Central memory CD4-positive, alpha-beta T cell (primary cell): ENCODE measurements at regions not wholly inside any gene's neighbourhood (a gene's known extent, or its start where the extent isn't known, plus 50 kb on each side); places are given as distances from the start of the nearest gene placed in this dataset.

Experiments
- DNase-seq: peaks from one replicate; pipeline ENCODE4 v3.0.0; 2022

- DNase-seq: no peak
Observed at GRCh38 chr13:76651286-76651685, 234.9 kb downstream of the KCTD12 start.

GRCh38 chr13:76647550-76647949 lies 238.7 kb downstream of the KCTD12 start:
- DNase-seq: no peak

GRCh38 chr13:76646946-76647345 lies 239.3 kb downstream of the KCTD12 start:
- DNase-seq: no peak

GRCh38 chr13:76645632-76646031 lies 240.6 kb downstream of the KCTD12 start:
- no peak for DNase-seq

- DNase-seq: no peak
Observed at GRCh38 chr13:76644906-76645305, 241.3 kb downstream of the KCTD12 start.

GRCh38 chr13:76643596-76643995 lies 242.6 kb downstream of the KCTD12 start:
- DNase-seq: no peak

GRCh38 chr13:76641056-76641455 lies 245.1 kb downstream of the KCTD12 start:
- no peak for DNase-seq

GRCh38 chr13:76638882-76639281 lies 247.3 kb downstream of the KCTD12 start:
- no peak for DNase-seq

- no peak for DNase-seq
Observed at GRCh38 chr13:76638181-76638580, 248.0 kb downstream of the KCTD12 start.

- DNase-seq: no peak
Observed at GRCh38 chr13:76637641-76638141, 248.5 kb downstream of the KCTD12 start.

- DNase-seq: no peak
Observed at GRCh38 chr13:76636829-76637228, 249.4 kb downstream of the KCTD12 start.

- DNase-seq: no peak
Observed at GRCh38 chr13:76635232-76636230, 250.7 kb downstream of the KCTD12 start.

- DNase-seq: no peak
Observed at GRCh38 chr13:76634431-76635191, 251.6 kb downstream of the KCTD12 start.

GRCh38 chr13:76632401-76633044 lies 253.7 kb downstream of the KCTD12 start:
- no peak for DNase-seq

GRCh38 chr13:76630629-76631230 lies 255.5 kb downstream of the KCTD12 start:
- DNase-seq: no peak

- no peak for DNase-seq
Observed at GRCh38 chr13:76622315-76623040, 263.7 kb downstream of the KCTD12 start.

GRCh38 chr13:76621705-76622104 lies 264.5 kb downstream of the KCTD12 start:
- no peak for DNase-seq

- DNase-seq: no peak
Observed at GRCh38 chr13:76620036-76620435, 266.2 kb downstream of the KCTD12 start.

GRCh38 chr13:76619631-76620030 lies 266.6 kb downstream of the KCTD12 start:
- DNase-seq: no peak

GRCh38 chr13:76610819-76611415 lies 275.3 kb downstream of the KCTD12 start:
- no peak for DNase-seq

GRCh38 chr13:76609643-76610042 lies 276.6 kb downstream of the KCTD12 start:
- DNase-seq: no peak
